Caco-2 (cell line): ENCODE measurements at regions not wholly inside any gene's neighbourhood (a gene's known extent, or its start where the extent isn't known, plus 50 kb on each side); places are given as distances from the start of the nearest gene placed in this dataset.

ENCODE experiments used
- BruUV-seq: library from RNA; stranded (reverse); fragments of 400-500 nt; replicated peaks from 2 replicates; lab custom pipeline; 2021; lab: Mats Ljungman, UMichigan
- CTCF ChIA-PET: fragments of 300-600 bp; sonication (Branson Sonifier 250); formaldehyde crosslinking; loops from one replicate; lab custom pipeline; 2022; ENCODE audit warnings: antibody characterized with exemption; lab: Charles Lee
- POLR2A ChIA-PET: fragments of 300-600 bp; sonication (Branson Sonifier 250); formaldehyde crosslinking; loops from one replicate; lab custom pipeline; 2022; ENCODE audit warnings: antibody characterized with exemption; lab: Charles Lee
- DNase-seq, 2 experiments: peaks; one replicate each; pipeline versions ENCODE4 v3.0.0 to v3.0.0-alpha.2; 2020 to 2022
- H3K27me3 ChIP-seq: replicated peaks from 2 replicates; pipeline ENCODE4 v1.6.0; 2011; ENCODE audit warnings: low read length; ENCODE audit not compliant: control insufficient read depth, insufficient read depth
- H3K36me3 ChIP-seq: 2 replicates; pipeline ENCODE4 v1.5.1; 2011; ENCODE audit warnings: low read length; ENCODE audit not compliant: control insufficient read depth, insufficient read depth
- H3K4me1 ChIP-seq: fragments of 250-450 bp; sonication (Bioruptor Pico); 2 replicates; pipeline ENCODE4 v1.5.1; 2020; ENCODE audit warnings: mild to moderate bottlenecking
- H3K4me3 ChIP-seq: 2 replicates; pipeline ENCODE4 v1.5.1; 2011; ENCODE audit warnings: low read depth, mild to moderate bottlenecking, control low read depth, low read length
- H3K9me3 ChIP-seq: fragments of 250-450 bp; sonication (Bioruptor Pico); 2 replicates; pipeline ENCODE4 v1.5.1; 2020; ENCODE audit warnings: mild to moderate bottlenecking, moderate library complexity
- H3K27ac Mint-ChIP-seq: one replicate; pipeline ENCODE4 v1.8.0; 2022; ENCODE audit warnings: mixed read lengths; ENCODE audit not compliant: unreplicated experiment
- H3K27me3 Mint-ChIP-seq: one replicate; pipeline ENCODE4 v1.8.0; 2022; ENCODE audit warnings: mixed read lengths; ENCODE audit not compliant: insufficient read depth, unreplicated experiment
- H3K36me3 Mint-ChIP-seq: one replicate; pipeline ENCODE4 v1.8.0; 2022; ENCODE audit warnings: mild to moderate bottlenecking, mixed read lengths; ENCODE audit not compliant: insufficient read depth, unreplicated experiment
- H3K4me1 Mint-ChIP-seq: one replicate; pipeline ENCODE4 v1.8.0; 2022; ENCODE audit warnings: low read depth, mixed read lengths; ENCODE audit not compliant: unreplicated experiment
- H3K4me3 Mint-ChIP-seq: one replicate; pipeline ENCODE4 v1.8.0; 2022; ENCODE audit warnings: mild to moderate bottlenecking, moderate library complexity, mixed read lengths; ENCODE audit not compliant: unreplicated experiment
- H3K9me3 Mint-ChIP-seq: one replicate; pipeline ENCODE4 v1.8.0; 2022; ENCODE audit warnings: mixed read lengths; ENCODE audit not compliant: unreplicated experiment
- CTCF ChIP-seq, 2 experiments: fragments of 200-600 bp in 1 of 2; IDR thresholded peaks; 1 replicate in 1 of 2; 2 replicates in 1 of 2; pipeline versions ENCODE4 v1.5.1 to v1.8.0; 2011 to 2022; ENCODE audit warnings: antibody characterized with exemption in 1 of 2, control low read depth in 1 of 2, inconsistent platforms in 1 of 2, low read depth in 1 of 2, low read length in 1 of 2, mild to moderate bottlenecking in 1 of 2, moderate library complexity in 1 of 2; ENCODE audit not compliant: insufficient read depth in 1 of 2, severe bottlenecking in 1 of 2, unreplicated experiment in 1 of 2
- intact Hi-C: fragments of 100-400 bp; cut with micrococcal nuclease; formaldehyde crosslinking; loops from one replicate; pipeline ENCODE4 v1.10.0; 2022; ENCODE audit not compliant: unreplicated experiment

GRCh38 chr18:77520767-77521166 is 271.1 kb downstream of the GALR1 start:
- no peak for TF ChIP-seq CTCF (IDR thresholded peaks at IDR 0.05; ENCODE audit: insufficient read depth in 1 of 2, low read depth in 1 of 2, low read length in 1 of 2, severe bottlenecking in 1 of 2, unreplicated experiment in 1 of 2)
- Mint-ChIP-seq H3K9me3 (no peaks in the 10 kb centered on the region), H3K36me3 (no peaks in the 10 kb centered on the region), H3K27me3 (no peaks in the 10 kb centered on the region), H3K27ac (no peak overlapping the region), H3K4me1 (no peaks in the 10 kb centered on the region), H3K4me3 (no peak overlapping the region)
- H3K9me3 ChIP-seq: no peaks in the 10 kb centered on the region
- no peak overlapping the region for H3K4me3 ChIP-seq
- H3K36me3 ChIP-seq: no peaks in the 10 kb centered on the region
- no TSS peak for BruUV-seq
- intact Hi-C loops: no loop called here
- ChIA-PET CTCF (no interaction called here), POLR2A (no interaction called here)
- no peak for DNase-seq
- H3K4me1 ChIP-seq: no peaks in the 10 kb centered on the region
- H3K27me3 ChIP-seq: no peaks in the 10 kb centered on the region

GRCh38 chr18:77522051-77522675 is 272.5 kb downstream of the GALR1 start:
- TF ChIP-seq CTCF (IDR thresholded peaks at IDR 0.05; ENCODE audit: insufficient read depth in 1 of 2, low read depth in 1 of 2, low read length in 1 of 2, severe bottlenecking in 1 of 2, unreplicated experiment in 1 of 2): no peak
- Histone ChIP-seq H3K4me3 (no peak overlapping the region), H3K36me3 (no peaks in the 10 kb centered on the region), H3K9me3 (no peaks in the 10 kb centered on the region), H3K27me3 (no peaks in the 10 kb centered on the region), H3K4me1 (no peaks in the 10 kb centered on the region)
- ChIA-PET POLR2A (no interaction called here), CTCF (no interaction called here)
- no peaks in the 10 kb centered on the region for H3K27me3 Mint-ChIP-seq
- H3K4me1 Mint-ChIP-seq: no peaks in the 10 kb centered on the region
- H3K4me3 Mint-ChIP-seq: no peak overlapping the region
- DNase-seq: no peak
- BruUV-seq: no TSS peak
- H3K36me3 Mint-ChIP-seq: no peaks in the 10 kb centered on the region
- intact Hi-C loops: no loop called here
- H3K9me3 Mint-ChIP-seq: no peaks in the 10 kb centered on the region
- no peak overlapping the region for H3K27ac Mint-ChIP-seq

- no peaks in the 10 kb centered on the region for H3K9me3 ChIP-seq
- CTCF ChIA-PET: no interaction called here
- POLR2A ChIA-PET: no interaction called here
Observed at GRCh38 chr18:77524909-77525308, 275.3 kb downstream of the GALR1 start.

More at GRCh38 chr18:77524909-77525308, 275.3 kb downstream of the GALR1 start:
- no peak for TF ChIP-seq CTCF (IDR thresholded peaks at IDR 0.05; ENCODE audit: insufficient read depth in 1 of 2, low read depth in 1 of 2, low read length in 1 of 2, severe bottlenecking in 1 of 2, unreplicated experiment in 1 of 2)
- no peak for DNase-seq
- Mint-ChIP-seq H3K4me1 (no peaks in the 10 kb centered on the region), H3K27me3 (no peaks in the 10 kb centered on the region), H3K9me3 (no peaks in the 10 kb centered on the region), H3K27ac (no peak overlapping the region), H3K4me3 (no peak overlapping the region), H3K36me3 (no peaks in the 10 kb centered on the region)
- intact Hi-C loops: no loop called here
- BruUV-seq: no TSS peak
- Histone ChIP-seq H3K27me3 (no peaks in the 10 kb centered on the region), H3K36me3 (no peaks in the 10 kb centered on the region), H3K4me1 (no peaks in the 10 kb centered on the region), H3K4me3 (no peak overlapping the region)
